Effector memory CD4-positive, alpha-beta T cell (primary cell): ENCODE measurements at regions not wholly inside any gene's neighbourhood (a gene's known extent, or its start where the extent isn't known, plus 50 kb on each side); places are given as distances from the start of the nearest gene placed in this dataset.

ENCODE experiments used
- DNase-seq, 3 donors: peaks; one replicate each; pipeline ENCODE4 v3.0.0-alpha.2; 2020
- H3K27ac ChIP-seq: 2 replicates; pipeline ENCODE4 v1.7.0; 2013; ENCODE audit warnings: mild to moderate bottlenecking, low read length, moderate library complexity; ENCODE audit not compliant: insufficient read depth, poor library complexity, severe bottlenecking
- H3K27me3 ChIP-seq: replicated peaks from 2 replicates; pipeline ENCODE4 v1.7.0; 2013; ENCODE audit warnings: mild to moderate bottlenecking, low read length; ENCODE audit not compliant: insufficient read depth, control insufficient read depth, poor library complexity, severe bottlenecking
- H3K36me3 ChIP-seq: 2 replicates; pipeline ENCODE4 v1.7.0; 2013; ENCODE audit warnings: mild to moderate bottlenecking, low read length, moderate library complexity; ENCODE audit not compliant: control insufficient read depth, insufficient read depth
- H3K4me1 ChIP-seq: 2 replicates; pipeline ENCODE4 v1.7.0; 2013; ENCODE audit warnings: low read length, mild to moderate bottlenecking; ENCODE audit not compliant: control insufficient read depth, insufficient read depth, poor library complexity, severe bottlenecking
- H3K4me3 ChIP-seq: 2 replicates; pipeline ENCODE4 v1.7.0; 2013; ENCODE audit warnings: low read length, low read depth, mild to moderate bottlenecking; ENCODE audit not compliant: insufficient read depth, poor library complexity, severe bottlenecking
- H3K9me3 ChIP-seq: 2 replicates; pipeline ENCODE4 v1.7.0; 2013; ENCODE audit warnings: mild to moderate bottlenecking, low read length, moderate library complexity; ENCODE audit not compliant: control insufficient read depth

GRCh38 chr1:228961511-228961910 lies 226.2 kb downstream of the RHOU start:
- no peak overlapping the region for H3K27ac ChIP-seq
- no peaks in the 10 kb centered on the region for H3K9me3 ChIP-seq
- H3K36me3 ChIP-seq: no peaks in the 10 kb centered on the region
- H3K4me3 ChIP-seq: no peak overlapping the region
- no peak for DNase-seq
- no peaks in the 10 kb centered on the region for H3K27me3 ChIP-seq
- H3K4me1 ChIP-seq: no peaks in the 10 kb centered on the region

- H3K4me3 ChIP-seq: no peak overlapping the region
- H3K27me3 ChIP-seq: no peaks in the 10 kb centered on the region
- no peak for DNase-seq
- no peaks in the 10 kb centered on the region for H3K4me1 ChIP-seq
- no peaks in the 10 kb centered on the region for H3K9me3 ChIP-seq
- H3K36me3 ChIP-seq: no peaks in the 10 kb centered on the region
- H3K27ac ChIP-seq: no peak overlapping the region
Observed at GRCh38 chr1:228963795-228964177, 228.5 kb downstream of the RHOU start.

- Histone ChIP-seq H3K36me3 (no peaks in the 10 kb centered on the region), H3K27ac (no peak overlapping the region), H3K4me3 (no peak overlapping the region), H3K4me1 (no peaks in the 10 kb centered on the region), H3K9me3 (no peaks in the 10 kb centered on the region), H3K27me3 (no peaks in the 10 kb centered on the region)
- DNase-seq: no peak
Observed at GRCh38 chr1:228964178-228965089, 229.2 kb downstream of the RHOU start.

- Histone ChIP-seq H3K27me3 (no peaks in the 10 kb centered on the region), H3K27ac (no peak overlapping the region), H3K9me3 (no peaks in the 10 kb centered on the region), H3K4me1 (no peaks in the 10 kb centered on the region), H3K4me3 (no peak overlapping the region), H3K36me3 (no peaks in the 10 kb centered on the region)
- no peak for DNase-seq
Observed at GRCh38 chr1:228968891-228969606, 233.8 kb downstream of the RHOU start.

GRCh38 chr1:228969953-228970800 lies 234.9 kb downstream of the RHOU start:
- Histone ChIP-seq H3K4me1 (no peaks in the 10 kb centered on the region), H3K9me3 (no peaks in the 10 kb centered on the region), H3K36me3 (no peaks in the 10 kb centered on the region), H3K27ac (no peak overlapping the region), H3K27me3 (no peaks in the 10 kb centered on the region), H3K4me3 (no peak overlapping the region)
- DNase-seq: no peak

GRCh38 chr1:228972576-228972975 lies 237.3 kb downstream of the RHOU start:
- H3K9me3 ChIP-seq: no peaks in the 10 kb centered on the region
- no peaks in the 10 kb centered on the region for H3K27me3 ChIP-seq
- no peak overlapping the region for H3K4me3 ChIP-seq
- H3K27ac ChIP-seq: no peak overlapping the region
- no peaks in the 10 kb centered on the region for H3K4me1 ChIP-seq
- no peak for DNase-seq
- no peaks in the 10 kb centered on the region for H3K36me3 ChIP-seq

GRCh38 chr1:228974273-228974672 lies 239.0 kb downstream of the RHOU start:
- Histone ChIP-seq H3K27me3 (no peaks in the 10 kb centered on the region), H3K36me3 (no peaks in the 10 kb centered on the region), H3K4me3 (no peak overlapping the region), H3K9me3 (no peaks in the 10 kb centered on the region), H3K4me1 (no peaks in the 10 kb centered on the region), H3K27ac (no peak overlapping the region)
- no peak for DNase-seq

GRCh38 chr1:228975238-228975907 lies 240.1 kb downstream of the RHOU start:
- no peak overlapping the region for H3K4me3 ChIP-seq

GRCh38 chr1:228976316-228976715 lies 241.0 kb downstream of the RHOU start:
- Histone ChIP-seq H3K27me3 (no peaks in the 10 kb centered on the region), H3K9me3 (no peaks in the 10 kb centered on the region), H3K27ac (no peak overlapping the region), H3K4me3 (no peak overlapping the region), H3K4me1 (no peaks in the 10 kb centered on the region), H3K36me3 (no peaks in the 10 kb centered on the region)
- DNase-seq: no peak

More at GRCh38 chr1:228975238-228975907, 240.1 kb downstream of the RHOU start:
- no peaks in the 10 kb centered on the region for H3K27me3 ChIP-seq
- DNase-seq: no peak
- H3K4me1 ChIP-seq: no peaks in the 10 kb centered on the region
- H3K36me3 ChIP-seq: no peaks in the 10 kb centered on the region
- H3K9me3 ChIP-seq: no peaks in the 10 kb centered on the region
- no peak overlapping the region for H3K27ac ChIP-seq
